Tibial nerve (tissue), 4 donors: ENCODE measurements at regions not wholly inside any gene's neighbourhood (a gene's known extent, or its start where the extent isn't known, plus 50 kb on each side); places are given as distances from the start of the nearest gene placed in this dataset.

ENCODE experiments used
- EP300 ChIP-seq, 2 donors: sonication (generic); formaldehyde crosslinking; IDR thresholded peaks; one replicate each; pipeline ENCODE4 v1.6.1; 2017; ENCODE audit warnings: antibody characterized with exemption in 2 of 2, mild to moderate bottlenecking in 1 of 2
- POLR2A ChIP-seq, 2 donors: fragments of 450-650 bp; IDR thresholded peaks; one replicate each; pipeline ENCODE4 v1.6.1; 2017; ENCODE audit warnings: antibody characterized with exemption in 2 of 2, mild to moderate bottlenecking in 2 of 2, moderate library complexity in 2 of 2
- TF ChIP-seq, protein P1 (sequence below), 5 experiments: fragments of 200-600 bp in 3 of 5; fragments of 450-650 bp in 2 of 5; sonication (generic) in 3 of 5; IDR thresholded peaks; one replicate each; pipeline ENCODE4 v1.5.1; 2016 to 2019; ENCODE audit warnings: antibody characterized with exemption in 5 of 5, mild to moderate bottlenecking in 3 of 5, moderate library complexity in 2 of 5

- TF ChIP-seq, protein P1, sequence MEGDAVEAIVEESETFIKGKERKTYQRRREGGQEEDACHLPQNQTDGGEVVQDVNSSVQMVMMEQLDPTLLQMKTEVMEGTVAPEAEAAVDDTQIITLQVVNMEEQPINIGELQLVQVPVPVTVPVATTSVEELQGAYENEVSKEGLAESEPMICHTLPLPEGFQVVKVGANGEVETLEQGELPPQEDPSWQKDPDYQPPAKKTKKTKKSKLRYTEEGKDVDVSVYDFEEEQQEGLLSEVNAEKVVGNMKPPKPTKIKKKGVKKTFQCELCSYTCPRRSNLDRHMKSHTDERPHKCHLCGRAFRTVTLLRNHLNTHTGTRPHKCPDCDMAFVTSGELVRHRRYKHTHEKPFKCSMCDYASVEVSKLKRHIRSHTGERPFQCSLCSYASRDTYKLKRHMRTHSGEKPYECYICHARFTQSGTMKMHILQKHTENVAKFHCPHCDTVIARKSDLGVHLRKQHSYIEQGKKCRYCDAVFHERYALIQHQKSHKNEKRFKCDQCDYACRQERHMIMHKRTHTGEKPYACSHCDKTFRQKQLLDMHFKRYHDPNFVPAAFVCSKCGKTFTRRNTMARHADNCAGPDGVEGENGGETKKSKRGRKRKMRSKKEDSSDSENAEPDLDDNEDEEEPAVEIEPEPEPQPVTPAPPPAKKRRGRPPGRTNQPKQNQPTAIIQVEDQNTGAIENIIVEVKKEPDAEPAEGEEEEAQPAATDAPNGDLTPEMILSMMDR (IDR thresholded peaks at IDR 0.05), result no peak
- TF ChIP-seq POLR2A (IDR thresholded peaks at IDR 0.05) (no peak), EP300 (IDR thresholded peaks at IDR 0.05) (no peak)
These were observed 417.6 kb downstream of the SOX11 start for GRCh38 chr2:6109831-6110230.
